NCI-H524 (cell line): ENCODE measurements at regions not wholly inside any gene's neighbourhood (a gene's known extent, or its start where the extent isn't known, plus 50 kb on each side); places are given as distances from the start of the nearest gene placed in this dataset.

Experiments used
- DNase-seq, 2 experiments: peaks; one replicate each; lab custom pipeline; 2025; lab: John Stamatoyannopoulos, UW

DNA sequence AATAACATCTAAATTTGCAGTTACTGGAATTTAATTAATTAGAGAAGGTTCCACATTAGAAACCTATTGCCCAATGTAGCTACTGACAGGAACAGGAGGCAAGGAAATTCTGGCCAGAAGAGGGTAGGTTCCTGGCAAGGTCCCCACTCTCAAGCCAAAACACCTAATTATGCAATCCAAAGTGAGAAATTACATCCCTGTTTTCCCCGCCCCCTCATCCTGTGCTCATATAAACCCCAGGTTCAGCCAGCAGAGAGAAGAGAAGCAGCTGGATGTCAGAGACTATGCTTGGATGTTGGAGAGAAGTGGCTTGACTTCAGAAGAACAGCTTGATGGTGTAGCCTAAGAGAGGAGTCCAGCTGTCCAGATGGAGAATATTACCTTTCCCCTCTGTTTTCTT is 951.3 kb upstream of the PRR20A start:
- DNase-seq, result peak; percentile 0 to 30

- DNase-seq, result no peak
These were observed 950.7 kb upstream of the PRR20A start for GRCh38 chr13:56189978-56190377.

DNA sequence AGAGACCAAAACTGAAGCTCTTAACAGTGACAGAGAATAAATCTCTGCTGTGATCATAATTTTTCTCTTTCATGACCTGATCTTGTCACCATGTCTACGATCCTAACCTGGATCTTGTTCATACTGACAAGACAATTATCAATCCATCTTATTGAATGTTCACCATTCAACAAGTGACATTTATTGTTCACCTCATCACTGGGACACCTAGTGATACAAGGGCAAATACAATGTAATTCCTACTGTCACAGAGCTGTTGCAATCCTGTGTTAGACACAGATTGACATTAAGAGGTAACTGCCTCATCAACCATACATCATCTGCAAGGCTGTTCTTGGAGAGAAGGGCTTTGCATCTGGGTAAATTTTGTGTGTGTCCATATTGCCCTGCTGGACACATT is 942.4 kb upstream of the PRR20A start:
- DNase-seq, result no peak

GRCh38 chr13:56201834-56202233 is 938.9 kb upstream of the PRR20A start:
- DNase-seq, result no peak

GRCh38 chr13:56216221-56216620 is 924.5 kb upstream of the PRR20A start:
- no peak for DNase-seq

GRCh38 chr13:56247692-56248091 is 893.0 kb upstream of the PRR20A start:
- no peak for DNase-seq

GRCh38 chr13:56271686-56272085 is 869.0 kb upstream of the PRR20A start:
- DNase-seq, result no peak

DNA sequence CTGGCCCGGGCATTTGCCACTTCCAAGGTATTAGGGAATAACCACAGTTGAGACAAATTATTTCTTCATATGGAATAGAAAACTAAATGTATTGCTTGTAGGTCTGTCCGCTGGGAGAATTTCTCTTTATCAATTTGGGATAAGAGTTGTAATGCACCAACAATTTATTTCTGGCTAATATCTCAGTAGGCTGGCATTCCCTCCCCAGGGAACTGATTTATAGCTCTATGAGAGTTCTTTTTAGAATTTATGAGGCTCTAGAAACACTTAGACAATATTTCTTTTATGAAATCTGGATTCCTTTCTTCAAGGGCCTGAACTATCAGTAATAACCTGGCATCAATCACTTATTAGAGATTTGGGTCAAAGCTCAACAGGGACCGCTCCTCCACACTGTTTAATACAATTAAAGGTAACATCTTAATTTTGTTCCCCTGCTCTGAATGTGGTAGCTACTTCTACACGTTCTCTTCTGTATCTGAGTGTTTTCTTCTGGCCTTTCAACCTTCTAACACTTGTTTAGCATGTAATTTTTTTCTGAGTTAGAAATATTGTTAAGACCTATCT is 857.4 kb upstream of the PRR20A start:
- DNase-seq, result no peak

- DNase-seq, result no peak
These were observed 841.1 kb upstream of the PRR20A start for GRCh38 chr13:56299650-56300049.

- no peak for DNase-seq
These were observed 826.0 kb upstream of the PRR20A start for GRCh38 chr13:56314765-56315164.

DNA sequence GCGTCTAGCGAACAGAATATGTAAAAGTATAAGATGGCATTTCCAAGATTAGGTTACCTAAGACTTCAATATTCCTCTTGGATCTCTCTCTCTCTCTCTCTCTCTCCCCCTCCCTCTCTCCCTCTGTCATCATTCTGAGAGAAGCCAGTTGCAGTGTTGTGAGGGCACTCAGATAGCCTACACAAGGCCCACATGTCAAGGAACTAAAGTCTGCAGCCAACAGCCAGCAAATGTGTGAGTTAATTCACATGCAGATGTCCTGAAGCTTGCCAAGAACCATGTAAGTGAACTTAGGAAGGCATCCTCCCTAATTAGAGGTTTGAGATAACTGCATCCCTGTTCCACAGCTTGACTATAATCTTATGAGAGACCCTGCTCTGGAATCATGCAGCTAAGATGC is 822.9 kb upstream of the PRR20A start:
- no peak for DNase-seq

- DNase-seq, result no peak
These were observed 808.0 kb upstream of the PRR20A start for GRCh38 chr13:56332671-56333070.

DNA sequence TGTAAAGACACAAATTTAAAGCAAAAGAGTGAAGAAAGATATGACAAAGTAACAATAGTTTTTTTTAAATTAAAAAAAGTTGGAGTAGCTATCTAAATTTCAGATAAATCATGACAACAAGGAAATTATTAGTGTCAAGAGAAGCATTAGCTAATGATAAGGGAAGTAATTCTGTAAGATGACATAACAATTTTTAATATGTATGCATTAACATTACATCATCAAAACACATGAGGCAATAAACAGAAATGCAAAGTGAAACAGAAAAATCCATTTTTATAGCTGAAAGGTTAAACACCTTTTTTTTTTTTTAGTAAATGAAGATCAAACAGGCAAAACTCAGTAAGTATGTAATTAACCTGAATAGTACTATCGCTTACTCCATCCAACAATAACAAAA is 804.9 kb upstream of the PRR20A start:
- no peak for DNase-seq

DNA sequence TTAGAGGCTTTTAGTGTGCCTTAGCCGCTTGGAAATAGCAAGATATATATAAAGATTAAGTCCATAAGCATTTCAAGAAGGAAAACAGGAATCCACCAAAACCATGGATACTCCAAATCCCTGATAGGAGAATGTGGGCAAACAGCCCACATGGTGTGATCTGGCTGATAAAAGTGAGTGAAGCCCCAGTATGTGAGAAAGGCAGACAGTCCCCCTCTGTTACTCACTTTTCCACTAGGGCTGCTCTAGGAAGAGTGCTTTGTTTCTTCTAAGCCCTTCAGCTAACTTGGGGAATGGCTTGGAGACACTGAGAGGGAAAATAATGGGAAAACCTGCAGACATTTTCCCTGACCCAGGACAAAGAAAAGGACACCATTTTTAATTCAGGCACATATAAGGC is 802.3 kb upstream of the PRR20A start:
- no peak for DNase-seq

GRCh38 chr13:56347014-56347413 is 793.7 kb upstream of the PRR20A start:
- DNase-seq, result no peak

DNA sequence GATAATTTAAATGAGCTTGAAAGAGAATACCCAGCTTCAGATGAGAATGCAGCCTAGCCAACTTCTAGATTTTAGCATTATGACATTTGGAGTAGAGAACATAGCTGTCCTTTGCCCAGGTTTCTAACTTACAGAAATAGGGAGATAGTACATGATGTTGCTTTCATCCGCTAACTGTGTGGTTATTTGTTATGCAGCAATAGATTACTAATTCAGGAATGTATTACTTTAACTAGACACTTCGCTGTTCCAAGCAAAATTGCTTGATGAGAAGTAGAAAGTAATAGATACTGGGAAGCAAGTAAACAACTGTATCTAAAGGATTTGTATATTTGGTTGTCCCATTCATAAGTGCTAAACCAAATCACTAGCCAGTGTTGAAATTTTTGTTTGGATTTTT is 790.9 kb upstream of the PRR20A start:
- no peak for DNase-seq

GRCh38 chr13:56351041-56351440 is 789.7 kb upstream of the PRR20A start:
- no peak for DNase-seq

GRCh38 chr13:56352361-56352760 is 788.4 kb upstream of the PRR20A start:
- no peak for DNase-seq

DNA sequence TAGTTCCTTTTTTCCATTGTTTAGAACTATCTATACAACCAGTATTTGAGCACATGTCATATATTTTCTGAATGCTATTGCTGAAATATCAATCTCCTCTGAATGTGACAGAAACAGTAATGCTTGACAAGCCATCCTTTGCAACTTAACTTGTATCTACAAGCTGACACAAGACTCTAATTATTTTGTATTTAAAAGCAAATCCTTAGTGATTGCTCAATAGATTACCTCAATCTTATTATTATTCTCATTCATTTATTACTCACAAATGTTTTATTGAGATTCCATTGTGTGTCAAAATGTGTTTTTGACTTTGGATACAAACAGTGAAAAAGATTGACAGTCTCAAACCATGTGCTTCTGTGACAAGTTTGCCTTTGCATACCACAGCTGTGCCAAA is 787.8 kb upstream of the PRR20A start:
- DNase-seq, result no peak

DNA sequence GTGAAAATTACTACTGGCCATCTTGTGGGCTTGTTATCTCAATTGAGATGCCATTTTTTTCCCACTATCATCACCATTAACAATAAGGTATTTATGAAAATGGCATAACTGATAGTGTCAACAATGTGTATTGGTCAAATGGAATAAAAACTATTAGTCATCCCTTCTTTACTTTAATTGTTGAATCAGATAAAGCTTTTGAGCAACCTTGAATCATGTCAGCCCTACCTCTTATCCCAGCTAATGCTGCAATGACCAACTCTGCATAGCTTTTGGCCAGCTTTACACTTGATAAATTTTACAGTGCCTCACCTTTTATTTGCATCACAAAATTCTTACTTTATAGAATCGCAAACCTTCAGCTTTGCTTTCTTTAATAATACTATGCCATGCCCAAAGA is 784.0 kb upstream of the PRR20A start:
- no peak for DNase-seq

GRCh38 chr13:56378566-56378965 is 762.2 kb upstream of the PRR20A start:
- no peak for DNase-seq

DNA sequence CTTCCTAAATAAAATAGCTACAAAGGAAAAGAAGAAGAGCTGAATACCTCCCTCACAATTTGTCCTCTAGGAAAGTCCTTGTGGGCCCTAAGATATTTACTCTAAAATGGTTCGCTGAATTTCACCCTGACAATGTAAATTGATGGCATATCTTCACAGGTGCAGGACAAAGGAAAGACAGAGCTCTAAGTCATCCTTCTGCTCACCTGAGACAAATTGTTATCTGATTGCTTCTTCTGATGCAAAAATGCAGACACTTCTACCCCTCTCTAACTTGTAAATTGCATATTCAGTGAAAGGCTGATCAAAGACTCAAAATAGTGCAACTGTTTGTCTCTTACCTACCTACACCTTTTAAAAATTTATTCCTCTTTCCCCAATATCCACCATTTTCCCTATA is 747.2 kb upstream of the PRR20A start:
- no peak for DNase-seq

- no peak for DNase-seq
These were observed 744.4 kb upstream of the PRR20A start for GRCh38 chr13:56396318-56396717.

- DNase-seq, result no peak
These were observed 739.9 kb upstream of the PRR20A start for GRCh38 chr13:56400774-56401173.

- DNase-seq, result no peak
These were observed 727.9 kb upstream of the PRR20A start for GRCh38 chr13:56412856-56413255.
